ENCODE measurements at regions not wholly inside any gene's neighbourhood (a gene's known extent, or its start where the extent isn't known, plus 50 kb on each side); places are given as distances from the start of the nearest gene placed in this dataset.
"Not testable (repeated sequence)": the region's sequence is repeated elsewhere in the genome, so short reads cannot be mapped to it uniquely, and the experiment has no call there.

GRCh38 chr11:116687458-116688201, 85.2 kb downstream of the BUD13 start:
- Mint-ChIP-seq H3K36me3 (ENCODE audit: unreplicated experiment) (peaks cover 5% of the 10 kb centered on the region), H3K4me1 (ENCODE audit: low read depth, unreplicated experiment) (peaks cover 21% of the 10 kb centered on the region), H3K9me3 (ENCODE audit: unreplicated experiment) (peaks cover 11% of the 10 kb centered on the region), H3K4me3 (ENCODE audit: unreplicated experiment) (peak overlapping the region; percentile 31), H3K27ac (ENCODE audit: unreplicated experiment) (peak overlapping the region; percentile 81), H3K27me3 (ENCODE audit: unreplicated experiment) (peaks cover 9% of the 10 kb centered on the region)
- TF ChIP-seq CTCF (IDR thresholded peaks at IDR 0.05; ENCODE audit: partially characterized antibody, unreplicated experiment): no peak
- DNase-seq: no peak

GRCh38 chr11:116686866-116687265, 85.9 kb downstream of the BUD13 start:
- Mint-ChIP-seq H3K36me3 (ENCODE audit: unreplicated experiment) (peaks cover 5% of the 10 kb centered on the region), H3K4me3 (ENCODE audit: unreplicated experiment) (no peak overlapping the region), H3K9me3 (ENCODE audit: unreplicated experiment) (peaks cover 11% of the 10 kb centered on the region), H3K27me3 (ENCODE audit: unreplicated experiment) (peaks cover 9% of the 10 kb centered on the region), H3K4me1 (ENCODE audit: low read depth, unreplicated experiment) (peaks cover 21% of the 10 kb centered on the region), H3K27ac (ENCODE audit: unreplicated experiment) (peak overlapping the region; percentile 62)
- TF ChIP-seq CTCF (IDR thresholded peaks at IDR 0.05; ENCODE audit: partially characterized antibody, unreplicated experiment): no peak
- no peak for DNase-seq

GRCh38 chr11:116683982-116684381, 88.8 kb downstream of the BUD13 start:
- H3K27me3 Mint-ChIP-seq (ENCODE audit: unreplicated experiment): peaks cover 4% of the 10 kb centered on the region
- peaks cover 21% of the 10 kb centered on the region for H3K4me1 Mint-ChIP-seq (ENCODE audit: low read depth, unreplicated experiment)
- no peak overlapping the region for H3K27ac Mint-ChIP-seq (ENCODE audit: unreplicated experiment)
- TF ChIP-seq CTCF (IDR thresholded peaks at IDR 0.05; ENCODE audit: partially characterized antibody, unreplicated experiment): no peak
- H3K9me3 Mint-ChIP-seq (ENCODE audit: unreplicated experiment): peaks cover 11% of the 10 kb centered on the region
- no peak for DNase-seq
- H3K36me3 Mint-ChIP-seq (ENCODE audit: unreplicated experiment): peaks cover 5% of the 10 kb centered on the region
- no peak overlapping the region for H3K4me3 Mint-ChIP-seq (ENCODE audit: unreplicated experiment)

GRCh38 chr11:116680349-116681125, 92.2 kb downstream of the BUD13 start:
- no peak overlapping the region for H3K27ac Mint-ChIP-seq (ENCODE audit: unreplicated experiment)
- no peak overlapping the region for H3K4me3 Mint-ChIP-seq (ENCODE audit: unreplicated experiment)
- no peaks in the 10 kb centered on the region for H3K27me3 Mint-ChIP-seq (ENCODE audit: unreplicated experiment)
- no peak for DNase-seq
- H3K36me3 Mint-ChIP-seq (ENCODE audit: unreplicated experiment): peaks cover 18% of the 10 kb centered on the region
- peak; percentile 58 for TF ChIP-seq CTCF (IDR thresholded peaks at IDR 0.05; ENCODE audit: partially characterized antibody, unreplicated experiment)
- H3K9me3 Mint-ChIP-seq (ENCODE audit: unreplicated experiment): peaks cover 4% of the 10 kb centered on the region
- no peaks in the 10 kb centered on the region for H3K4me1 Mint-ChIP-seq (ENCODE audit: low read depth, unreplicated experiment)

- H3K27me3 Mint-ChIP-seq (ENCODE audit: unreplicated experiment): no peaks in the 10 kb centered on the region
- no peaks in the 10 kb centered on the region for H3K4me1 Mint-ChIP-seq (ENCODE audit: low read depth, unreplicated experiment)
- H3K27ac Mint-ChIP-seq (ENCODE audit: unreplicated experiment): no peak overlapping the region
- no peak for TF ChIP-seq CTCF (IDR thresholded peaks at IDR 0.05; ENCODE audit: partially characterized antibody, unreplicated experiment)
- no peak for DNase-seq
- H3K9me3 Mint-ChIP-seq (ENCODE audit: unreplicated experiment): peaks cover 4% of the 10 kb centered on the region
- peaks cover 18% of the 10 kb centered on the region for H3K36me3 Mint-ChIP-seq (ENCODE audit: unreplicated experiment)
- no peak overlapping the region for H3K4me3 Mint-ChIP-seq (ENCODE audit: unreplicated experiment)
Observed at GRCh38 chr11:116678887-116679286, 93.9 kb downstream of the BUD13 start.

- H3K9me3 Mint-ChIP-seq (ENCODE audit: unreplicated experiment): peaks cover 13% of the 10 kb centered on the region
- not testable (repeated sequence) for H3K4me3 Mint-ChIP-seq (ENCODE audit: unreplicated experiment); H3K27ac Mint-ChIP-seq (ENCODE audit: unreplicated experiment); H3K4me1 Mint-ChIP-seq (ENCODE audit: low read depth, unreplicated experiment); H3K27me3 Mint-ChIP-seq (ENCODE audit: unreplicated experiment); DNase-seq
- H3K36me3 Mint-ChIP-seq (ENCODE audit: unreplicated experiment): peaks cover 28% of the 10 kb centered on the region
Observed at GRCh38 chr11:116667318-116667717, 105.5 kb downstream of the BUD13 start.

GRCh38 chr11:116666673-116667249, 106.0 kb downstream of the BUD13 start:
- not testable (repeated sequence) for DNase-seq; H3K27me3 Mint-ChIP-seq (ENCODE audit: unreplicated experiment); H3K4me1 Mint-ChIP-seq (ENCODE audit: low read depth, unreplicated experiment); H3K4me3 Mint-ChIP-seq (ENCODE audit: unreplicated experiment); H3K27ac Mint-ChIP-seq (ENCODE audit: unreplicated experiment)
- H3K9me3 Mint-ChIP-seq (ENCODE audit: unreplicated experiment): peaks cover 13% of the 10 kb centered on the region
- H3K36me3 Mint-ChIP-seq (ENCODE audit: unreplicated experiment): peaks cover 28% of the 10 kb centered on the region
